HG02973 (cell line): ENCODE measurements at regions not wholly inside any gene's neighbourhood (a gene's known extent, or its start where the extent isn't known, plus 50 kb on each side); places are given as distances from the start of the nearest gene placed in this dataset.

ENCODE experiments used
- ATAC-seq: cut with Tn5 transposase; IDR thresholded peaks from one replicate; pipeline ENCODE4 v1.9.1; 2021; ENCODE audit warnings: moderate library complexity; ENCODE audit not compliant: unreplicated experiment

GRCh38 chr11:127462065-127462344 is 461.4 kb upstream of the KIRREL3 start:
- ATAC-seq, result no peak

GRCh38 chr11:127461241-127462064 is 460.9 kb upstream of the KIRREL3 start:
- ATAC-seq, result no peak

- no peak for ATAC-seq
Observed at GRCh38 chr11:127458561-127458960, 458.0 kb upstream of the KIRREL3 start.

GRCh38 chr11:127454856-127455255 is 454.3 kb upstream of the KIRREL3 start:
- no peak for ATAC-seq

- ATAC-seq, result no peak
Observed at GRCh38 chr11:127452533-127452932, 452.0 kb upstream of the KIRREL3 start.

- no peak for ATAC-seq
Observed at GRCh38 chr11:127451861-127452260, 451.3 kb upstream of the KIRREL3 start.

- ATAC-seq, result no peak
Observed at GRCh38 chr11:127448101-127448500, 447.5 kb upstream of the KIRREL3 start.

GRCh38 chr11:127445476-127445875 is 444.9 kb upstream of the KIRREL3 start:
- no peak for ATAC-seq

- ATAC-seq, result no peak
Observed at GRCh38 chr11:127443297-127443696, 442.7 kb upstream of the KIRREL3 start.

GRCh38 chr11:127440616-127441015 is 440.0 kb upstream of the KIRREL3 start:
- no peak for ATAC-seq

- ATAC-seq, result no peak
Observed at GRCh38 chr11:127425281-127425680, 424.7 kb upstream of the KIRREL3 start.

GRCh38 chr11:127424661-127425060 is 424.1 kb upstream of the KIRREL3 start:
- ATAC-seq, result no peak

- ATAC-seq, result no peak
Observed at GRCh38 chr11:127420139-127420538, 419.6 kb upstream of the KIRREL3 start.

GRCh38 chr11:127412722-127413380 is 412.3 kb upstream of the KIRREL3 start:
- ATAC-seq, result no peak

- ATAC-seq, result no peak
Observed at GRCh38 chr11:127412234-127412633, 411.7 kb upstream of the KIRREL3 start.

- no peak for ATAC-seq
Observed at GRCh38 chr11:127411283-127411682, 410.7 kb upstream of the KIRREL3 start.

- ATAC-seq, result no peak
Observed at GRCh38 chr11:127395034-127395433, 394.5 kb upstream of the KIRREL3 start.

GRCh38 chr11:127393460-127393997 is 393.0 kb upstream of the KIRREL3 start:
- ATAC-seq, result no peak

GRCh38 chr11:127392575-127392974 is 392.0 kb upstream of the KIRREL3 start:
- ATAC-seq, result no peak

GRCh38 chr11:127390465-127390864 is 389.9 kb upstream of the KIRREL3 start:
- ATAC-seq, result no peak

- ATAC-seq, result no peak
Observed at GRCh38 chr11:127385071-127385470, 384.5 kb upstream of the KIRREL3 start.

GRCh38 chr11:127383026-127383425 is 382.5 kb upstream of the KIRREL3 start:
- ATAC-seq, result no peak
